ENCODE measurements at regions not wholly inside any gene's neighbourhood (a gene's known extent, or its start where the extent isn't known, plus 50 kb on each side); places are given as distances from the start of the nearest gene placed in this dataset.

DNA sequence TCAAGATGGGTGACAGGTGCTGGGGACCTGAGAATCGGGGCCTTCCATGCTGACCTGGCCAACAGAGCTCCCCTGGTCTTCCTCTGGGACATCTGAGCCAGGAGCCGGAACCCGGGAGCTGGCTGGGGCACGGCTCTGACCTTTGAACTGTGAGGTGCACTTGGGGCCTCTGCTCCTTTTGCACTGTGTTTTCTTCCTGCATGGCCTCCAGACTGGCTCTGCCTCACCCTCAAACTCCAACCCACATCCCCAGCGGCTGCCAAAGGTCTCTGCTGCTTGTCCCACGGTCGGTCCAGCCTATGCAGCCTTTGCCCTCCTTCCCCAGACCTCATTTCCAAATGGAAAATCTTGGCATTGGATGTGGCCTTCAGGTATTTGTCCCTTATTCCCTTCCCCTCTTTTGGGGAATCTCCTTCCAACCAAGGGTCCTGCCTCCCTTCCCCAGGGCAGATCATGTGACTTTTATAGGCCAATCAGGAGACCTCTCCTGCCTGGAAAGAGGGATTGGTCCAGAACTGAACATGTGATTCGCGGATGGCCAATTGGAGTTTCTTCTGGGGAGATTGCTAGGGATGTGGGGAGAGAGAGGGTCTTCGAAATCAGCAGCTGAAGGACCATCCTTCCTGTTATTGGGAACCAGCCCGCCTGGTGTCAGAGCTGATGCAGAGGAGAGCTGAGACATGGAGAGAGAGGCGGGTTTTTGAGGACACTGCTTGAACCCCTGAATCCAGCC lies 117.9 kb downstream of the CYLD start:
- TF ChIP-seq, protein P1, sequence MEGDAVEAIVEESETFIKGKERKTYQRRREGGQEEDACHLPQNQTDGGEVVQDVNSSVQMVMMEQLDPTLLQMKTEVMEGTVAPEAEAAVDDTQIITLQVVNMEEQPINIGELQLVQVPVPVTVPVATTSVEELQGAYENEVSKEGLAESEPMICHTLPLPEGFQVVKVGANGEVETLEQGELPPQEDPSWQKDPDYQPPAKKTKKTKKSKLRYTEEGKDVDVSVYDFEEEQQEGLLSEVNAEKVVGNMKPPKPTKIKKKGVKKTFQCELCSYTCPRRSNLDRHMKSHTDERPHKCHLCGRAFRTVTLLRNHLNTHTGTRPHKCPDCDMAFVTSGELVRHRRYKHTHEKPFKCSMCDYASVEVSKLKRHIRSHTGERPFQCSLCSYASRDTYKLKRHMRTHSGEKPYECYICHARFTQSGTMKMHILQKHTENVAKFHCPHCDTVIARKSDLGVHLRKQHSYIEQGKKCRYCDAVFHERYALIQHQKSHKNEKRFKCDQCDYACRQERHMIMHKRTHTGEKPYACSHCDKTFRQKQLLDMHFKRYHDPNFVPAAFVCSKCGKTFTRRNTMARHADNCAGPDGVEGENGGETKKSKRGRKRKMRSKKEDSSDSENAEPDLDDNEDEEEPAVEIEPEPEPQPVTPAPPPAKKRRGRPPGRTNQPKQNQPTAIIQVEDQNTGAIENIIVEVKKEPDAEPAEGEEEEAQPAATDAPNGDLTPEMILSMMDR (IDR thresholded peaks at IDR 0.05; ENCODE audit: low read depth, low read length) = no peak
- TF ChIP-seq EZH2phosphoT487 (IDR thresholded peaks at IDR 0.05; ENCODE audit: low read depth) = no peak
